Fibroblast of lung (primary cell): ENCODE measurements at regions not wholly inside any gene's neighbourhood (a gene's known extent, or its start where the extent isn't known, plus 50 kb on each side); places are given as distances from the start of the nearest gene placed in this dataset.
A peak's percentile ranks its signal among the peaks of the same experiment; 100 is the strongest.

Experiments used
- DNase-seq, 2 donors: peaks; one replicate each; pipeline versions ENCODE4 v3.0.0 to v3.0.0-alpha.2; 2010; ENCODE audit warnings: low read depth in 2 of 2
- H2AFZ ChIP-seq: 2 replicates; pipeline ENCODE4 v1.5.1; 2012; ENCODE audit warnings: low read length, control low read depth, inconsistent platforms
- H3K27ac ChIP-seq: 2 replicates; pipeline ENCODE4 v1.5.1; 2011; ENCODE audit warnings: low read length, control low read depth; ENCODE audit not compliant: insufficient read depth
- H3K27me3 ChIP-seq: 2 replicates; pipeline ENCODE4 v1.5.1; 2011; ENCODE audit warnings: mild to moderate bottlenecking, low read length; ENCODE audit not compliant: control insufficient read depth, insufficient read depth
- H3K36me3 ChIP-seq: 2 replicates; pipeline ENCODE4 v1.5.1; 2011; ENCODE audit warnings: low read length; ENCODE audit not compliant: control insufficient read depth, insufficient read depth
- H3K4me1 ChIP-seq: 2 replicates; pipeline ENCODE4 v1.5.1; 2011; ENCODE audit warnings: low read length; ENCODE audit not compliant: control insufficient read depth, insufficient read depth; ENCODE audit errors: extremely low read depth
- H3K4me2 ChIP-seq: 2 replicates; pipeline ENCODE4 v1.5.1; 2011; ENCODE audit warnings: low read length, control low read depth; ENCODE audit not compliant: insufficient read depth; ENCODE audit errors: extremely low read depth
- H3K4me3 ChIP-seq, 4 experiments: fragments of 200-600 bp in 1 of 4; sonication (generic) in 1 of 4; replicated peaks in 1 of 4; 2 replicates each; pipeline ENCODE4 v1.5.1; 2011 to 2016; ENCODE audit warnings: low read length in 4 of 4, low read depth in 3 of 4, mild to moderate bottlenecking in 3 of 4, control low read depth in 2 of 4, inconsistent platforms in 1 of 4, mixed read lengths in 1 of 4; ENCODE audit not compliant: insufficient read depth in 1 of 4; ENCODE audit errors: control extremely low read depth in 1 of 4
- H3K79me2 ChIP-seq: 2 replicates; pipeline ENCODE4 v1.5.1; 2012; ENCODE audit warnings: mild to moderate bottlenecking, low read length, inconsistent platforms; ENCODE audit not compliant: control insufficient read depth, insufficient read depth
- H3K9ac ChIP-seq: 2 replicates; pipeline ENCODE4 v1.5.1; 2011; ENCODE audit warnings: mild to moderate bottlenecking, low read length, control low read depth; ENCODE audit not compliant: insufficient read depth
- H3K9me3 ChIP-seq: 2 replicates; pipeline ENCODE4 v1.5.1; 2012; ENCODE audit warnings: low read depth, low read length; ENCODE audit not compliant: control insufficient read depth, insufficient read depth
- H4K20me1 ChIP-seq: 2 replicates; pipeline ENCODE4 v1.5.1; 2011; ENCODE audit warnings: low read length; ENCODE audit not compliant: control insufficient read depth, insufficient read depth; ENCODE audit errors: extremely low read depth
- EZH2 ChIP-seq: IDR thresholded peaks from 2 replicates; pipeline ENCODE4 v1.5.1; 2012; ENCODE audit warnings: low read length, control low read depth, mild to moderate bottlenecking; ENCODE audit errors: missing control alignments
- TF ChIP-seq, protein P1 (sequence below), 2 donors: IDR thresholded peaks in 1 of 2; conservative IDR thresholded peaks in 1 of 2; 1 replicate in 1 of 2; 2 replicates in 1 of 2; pipeline ENCODE4 v1.5.1; 2011 to 2012; ENCODE audit warnings: low read length in 2 of 2, control low read depth in 1 of 2, inconsistent platforms in 1 of 2, low read depth in 1 of 2, mild to moderate bottlenecking in 1 of 2

DNA sequence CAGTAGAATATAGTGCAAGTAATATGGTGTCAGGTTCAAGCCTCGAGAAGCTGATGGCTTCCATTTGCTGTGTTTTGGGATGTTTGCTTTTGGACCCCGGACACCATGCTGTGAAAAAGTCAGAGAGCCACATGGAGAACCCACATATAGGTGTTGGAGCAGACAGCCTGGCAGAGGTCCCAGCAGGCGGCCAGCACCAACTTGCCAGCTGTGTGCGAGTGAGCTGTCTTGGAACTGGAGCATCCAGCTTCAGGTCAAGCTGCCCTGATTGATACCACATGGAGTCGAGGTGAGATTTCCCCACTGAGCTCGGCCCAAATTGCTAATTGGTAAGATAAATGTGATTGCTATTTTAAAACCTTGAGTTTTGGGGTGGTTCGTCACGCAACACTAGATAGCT is 185.7 kb upstream of the TBL1XR1 start:
- no peak overlapping the region for H3K4me3 ChIP-seq
- no peaks in the 10 kb centered on the region for H3K79me2 ChIP-seq
- no peak for DNase-seq
- no peaks in the 10 kb centered on the region for H3K36me3 ChIP-seq
- no peak overlapping the region for H3K9ac ChIP-seq
- TF ChIP-seq, protein P1, sequence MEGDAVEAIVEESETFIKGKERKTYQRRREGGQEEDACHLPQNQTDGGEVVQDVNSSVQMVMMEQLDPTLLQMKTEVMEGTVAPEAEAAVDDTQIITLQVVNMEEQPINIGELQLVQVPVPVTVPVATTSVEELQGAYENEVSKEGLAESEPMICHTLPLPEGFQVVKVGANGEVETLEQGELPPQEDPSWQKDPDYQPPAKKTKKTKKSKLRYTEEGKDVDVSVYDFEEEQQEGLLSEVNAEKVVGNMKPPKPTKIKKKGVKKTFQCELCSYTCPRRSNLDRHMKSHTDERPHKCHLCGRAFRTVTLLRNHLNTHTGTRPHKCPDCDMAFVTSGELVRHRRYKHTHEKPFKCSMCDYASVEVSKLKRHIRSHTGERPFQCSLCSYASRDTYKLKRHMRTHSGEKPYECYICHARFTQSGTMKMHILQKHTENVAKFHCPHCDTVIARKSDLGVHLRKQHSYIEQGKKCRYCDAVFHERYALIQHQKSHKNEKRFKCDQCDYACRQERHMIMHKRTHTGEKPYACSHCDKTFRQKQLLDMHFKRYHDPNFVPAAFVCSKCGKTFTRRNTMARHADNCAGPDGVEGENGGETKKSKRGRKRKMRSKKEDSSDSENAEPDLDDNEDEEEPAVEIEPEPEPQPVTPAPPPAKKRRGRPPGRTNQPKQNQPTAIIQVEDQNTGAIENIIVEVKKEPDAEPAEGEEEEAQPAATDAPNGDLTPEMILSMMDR (conservative IDR thresholded peaks at IDR 0.05 in 1 of 2, IDR thresholded peaks at IDR 0.05 in 1 of 2; ENCODE audit: low read depth in 1 of 2, low read length in 2 of 2): no peak
- TF ChIP-seq EZH2: no peak
- H3K9me3 ChIP-seq: no peaks in the 10 kb centered on the region
- H3K4me1 ChIP-seq: no peaks in the 10 kb centered on the region
- H2AFZ ChIP-seq: no peak overlapping the region
- no peaks in the 10 kb centered on the region for H4K20me1 ChIP-seq
- H3K27ac ChIP-seq: no peak overlapping the region
- H3K4me2 ChIP-seq: no peak overlapping the region
- no peaks in the 10 kb centered on the region for H3K27me3 ChIP-seq

DNA sequence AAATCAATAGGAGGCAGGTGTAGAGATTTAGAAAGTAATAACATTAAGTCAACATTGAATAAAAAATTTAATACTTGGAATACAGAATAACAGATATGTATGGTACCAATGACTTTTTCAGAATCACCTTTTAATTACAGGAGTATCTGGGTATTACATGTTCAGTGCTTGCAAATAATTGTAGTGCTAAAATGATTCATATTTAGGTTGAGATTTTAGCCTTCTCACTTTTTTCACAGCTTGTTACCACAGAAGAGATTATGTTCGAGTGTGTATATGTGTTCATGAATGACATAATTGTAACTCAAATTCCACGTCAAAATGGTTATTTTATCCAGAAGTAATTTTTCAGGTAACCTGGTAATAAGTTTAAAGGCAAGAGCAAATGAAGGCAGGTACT is 187.9 kb upstream of the TBL1XR1 start:
- Histone ChIP-seq H3K27me3 (no peaks in the 10 kb centered on the region), H3K9ac (no peak overlapping the region), H3K79me2 (no peaks in the 10 kb centered on the region), H3K36me3 (no peaks in the 10 kb centered on the region), H3K4me2 (no peak overlapping the region), H3K4me3 (no peak overlapping the region), H3K27ac (no peak overlapping the region), H2AFZ (no peak overlapping the region), H3K4me1 (no peaks in the 10 kb centered on the region), H3K9me3 (no peaks in the 10 kb centered on the region), H4K20me1 (no peaks in the 10 kb centered on the region)
- no peak for DNase-seq
- TF ChIP-seq, protein P1 (conservative IDR thresholded peaks at IDR 0.05 in 1 of 2, IDR thresholded peaks at IDR 0.05 in 1 of 2; ENCODE audit: low read depth in 1 of 2, low read length in 2 of 2): no peak
- no peak for TF ChIP-seq EZH2

DNA sequence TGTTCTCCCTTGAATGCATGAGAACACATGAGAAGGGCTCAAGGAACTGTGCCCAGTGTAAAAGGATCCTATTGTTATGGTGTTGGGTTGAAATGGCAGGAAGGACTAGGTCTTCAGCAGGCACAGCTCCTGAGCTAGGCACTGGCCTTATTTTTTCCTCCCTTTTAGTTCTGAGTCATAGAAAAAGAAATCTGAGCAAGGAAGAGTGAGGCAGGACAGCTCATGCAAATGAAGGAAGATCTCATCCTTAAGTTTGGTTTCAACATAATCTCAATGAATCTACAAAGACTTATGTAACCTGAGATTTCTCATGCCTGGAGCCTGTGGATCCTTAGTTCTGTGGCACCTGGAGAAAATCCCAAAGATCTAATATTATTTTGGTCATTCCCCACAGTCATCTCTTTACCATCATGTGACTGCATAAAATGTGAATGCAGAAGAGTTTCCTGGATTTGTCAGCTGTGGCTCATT is 188.6 kb upstream of the TBL1XR1 start:
- Histone ChIP-seq H4K20me1 (no peaks in the 10 kb centered on the region), H2AFZ (no peak overlapping the region), H3K4me1 (no peaks in the 10 kb centered on the region), H3K36me3 (no peaks in the 10 kb centered on the region), H3K27me3 (no peaks in the 10 kb centered on the region), H3K4me3 (no peak overlapping the region), H3K79me2 (no peaks in the 10 kb centered on the region), H3K9me3 (no peaks in the 10 kb centered on the region), H3K27ac (no peak overlapping the region), H3K4me2 (no peak overlapping the region), H3K9ac (no peak overlapping the region)
- DNase-seq: peak; percentile 50 to 54
- TF ChIP-seq, protein P1 (conservative IDR thresholded peaks at IDR 0.05 in 1 of 2, IDR thresholded peaks at IDR 0.05 in 1 of 2; ENCODE audit: low read depth in 1 of 2, low read length in 2 of 2): no peak
- TF ChIP-seq EZH2: no peak
